CD14-positive monocyte (primary cell): ENCODE measurements at regions not wholly inside any gene's neighbourhood (a gene's known extent, or its start where the extent isn't known, plus 50 kb on each side); places are given as distances from the start of the nearest gene placed in this dataset.

Experiments
- DNase-seq, 3 donors: peaks; one replicate each; pipeline ENCODE4 v3.0.0-alpha.2; 2011 to 2022
- H2AFZ ChIP-seq: 2 replicates; pipeline ENCODE4 v1.6.0; 2012; ENCODE audit warnings: mild to moderate bottlenecking, low read depth, low read length, inconsistent platforms; ENCODE audit not compliant: insufficient read depth, poor library complexity, severe bottlenecking
- H3K27ac ChIP-seq, 2 donors: 1 replicate in 1 of 2; 2 replicates in 1 of 2; pipeline ENCODE4 v1.5.1; 2012 to 2013; ENCODE audit warnings: low read length in 2 of 2, control low read depth in 1 of 2, inconsistent platforms in 1 of 2, low read depth in 1 of 2, mild to moderate bottlenecking in 1 of 2
- H3K27me3 ChIP-seq, 2 donors: one replicate each; pipeline versions ENCODE4 v1.6.0 to v1.6.1; 2011 to 2013; ENCODE audit warnings: low read length in 2 of 2; ENCODE audit not compliant: control insufficient read depth in 2 of 2, insufficient read depth in 2 of 2
- H3K36me3 ChIP-seq, 2 donors: replicated peaks in 1 of 2; 1 replicate in 1 of 2; 2 replicates in 1 of 2; pipeline versions ENCODE4 v1.5.1 to v1.6.1; 2012 to 2013; ENCODE audit warnings: low read length in 2 of 2, control low read depth in 1 of 2, inconsistent platforms in 1 of 2, mild to moderate bottlenecking in 1 of 2; ENCODE audit not compliant: insufficient read depth in 2 of 2, control insufficient read depth in 1 of 2
- H3K4me1 ChIP-seq, 2 donors: 1 replicate in 1 of 2; 2 replicates in 1 of 2; pipeline versions ENCODE4 v1.5.1 to v1.6.1; 2012 to 2013; ENCODE audit warnings: low read length in 2 of 2, control low read depth in 1 of 2, inconsistent platforms in 1 of 2, mild to moderate bottlenecking in 1 of 2, moderate library complexity in 1 of 2; ENCODE audit not compliant: insufficient read depth in 2 of 2, control insufficient read depth in 1 of 2
- H3K4me2 ChIP-seq: replicated peaks from 2 replicates; pipeline ENCODE3; 2012; ENCODE audit warnings: low read length, moderate library complexity, mild to moderate bottlenecking; ENCODE audit not compliant: poor library complexity, severe bottlenecking; ENCODE audit errors: extremely low read depth
- H3K4me3 ChIP-seq, 3 experiments: fragments of 200-600 bp in 1 of 3; sonication (generic) in 1 of 3; replicated peaks in 1 of 3; 1 replicate in 2 of 3; 2 replicates in 1 of 3; pipeline ENCODE4 v1.5.1; 2011 to 2013; ENCODE audit warnings: low read length in 3 of 3, mild to moderate bottlenecking in 3 of 3, control low read depth in 2 of 3, low read depth in 2 of 3, inconsistent platforms in 1 of 3, moderate library complexity in 1 of 3
- H3K79me2 ChIP-seq: 2 replicates; pipeline ENCODE4 v1.6.0; 2012; ENCODE audit warnings: mild to moderate bottlenecking, control low read depth, inconsistent platforms, low read length, moderate library complexity; ENCODE audit not compliant: insufficient read depth
- H3K9ac ChIP-seq: 2 replicates; pipeline ENCODE4 v1.6.0; 2017; ENCODE audit warnings: low read length, mild to moderate bottlenecking; ENCODE audit not compliant: insufficient read depth, poor library complexity, severe bottlenecking
- H3K9me3 ChIP-seq, 2 donors: replicated peaks in 1 of 2; 1 replicate in 1 of 2; 2 replicates in 1 of 2; pipeline versions ENCODE4 v1.5.1 to v1.6.1; 2012 to 2013; ENCODE audit warnings: low read length in 2 of 2, control low read depth in 1 of 2; ENCODE audit not compliant: control insufficient read depth in 1 of 2, insufficient read depth in 1 of 2
- H4K20me1 ChIP-seq: 2 replicates; pipeline ENCODE4 v1.6.0; 2012; ENCODE audit warnings: mild to moderate bottlenecking, low read length, control low read depth, moderate library complexity; ENCODE audit not compliant: insufficient read depth
- H3K27ac Mint-ChIP-seq, 7 donors: one replicate each; pipeline ENCODE4 v1.8.0; 2020; ENCODE audit warnings: mild to moderate bottlenecking in 7 of 7, mixed read lengths in 7 of 7, moderate library complexity in 6 of 7, inconsistent platforms in 2 of 7
- H3K27me3 Mint-ChIP-seq, 3 donors: one replicate each; pipeline ENCODE4 v1.8.0; 2021 to 2022; ENCODE audit warnings: low read depth in 3 of 3, mild to moderate bottlenecking in 3 of 3, mixed read lengths in 3 of 3, moderate library complexity in 3 of 3, inconsistent platforms in 1 of 3
- H3K36me3 Mint-ChIP-seq, 2 donors: one replicate each; pipeline ENCODE4 v1.8.0; 2020; ENCODE audit warnings: mixed read lengths in 2 of 2, inconsistent platforms in 1 of 2, mild to moderate bottlenecking in 1 of 2
- H3K4me1 Mint-ChIP-seq: one replicate; pipeline ENCODE4 v1.8.0; 2020; ENCODE audit warnings: mild to moderate bottlenecking, mixed read lengths
- H3K4me3 Mint-ChIP-seq, 2 donors: one replicate each; pipeline ENCODE4 v1.8.0; 2020; ENCODE audit warnings: mild to moderate bottlenecking in 2 of 2, mixed read lengths in 2 of 2, moderate library complexity in 1 of 2
- H3K9me3 Mint-ChIP-seq, 7 donors: one replicate each; pipeline ENCODE4 v1.8.0; 2020 to 2022; ENCODE audit warnings: mixed read lengths in 7 of 7, mild to moderate bottlenecking in 6 of 7, moderate library complexity in 6 of 7, inconsistent platforms in 2 of 7
- WGBS: methylation state at CpG from one replicate; pipeline ENCODE4 v1.1.5; 2013; ENCODE audit warnings: missing lambda C conversion rate; ENCODE audit not compliant: insufficient coverage; 5-methylcytosine and 5-hydroxymethylcytosine counted together
- intact Hi-C, 2 donors: fragments of 100-400 bp; cut with micrococcal nuclease; formaldehyde crosslinking; loops; one replicate each; pipeline versions ENCODE4 v1.15.0 to v1.15.1; 2023
- TF ChIP-seq, protein P1 (sequence below): fragments of 200-600 bp; IDR thresholded peaks from one replicate; pipeline ENCODE4 v1.8.0; 2022; ENCODE audit warnings: antibody characterized with exemption, mild to moderate bottlenecking

DNA sequence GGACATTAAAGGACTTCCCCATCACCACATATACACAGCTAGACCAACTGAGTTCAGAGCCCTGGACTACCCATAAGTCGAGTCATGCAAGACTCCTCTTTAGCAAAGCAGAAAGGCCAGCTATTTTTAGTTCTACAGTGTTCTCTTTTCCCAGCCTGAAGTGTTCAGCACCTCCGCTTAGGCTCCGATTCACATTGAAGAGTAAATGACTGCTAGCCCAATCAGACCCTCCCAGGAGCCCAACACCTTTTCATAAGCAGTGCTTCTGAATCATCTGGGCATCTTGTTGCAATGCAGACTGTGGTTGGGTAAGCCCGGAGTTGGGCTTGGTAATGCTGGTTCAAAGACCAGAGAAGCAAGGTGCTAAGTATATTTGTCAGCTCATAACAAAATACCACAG lies 73.6 kb upstream of the KCNK12 start:
- H3K27me3 Mint-ChIP-seq, result peaks cover 0 to 5% (median 0%) of the 10 kb centered on the region in 3 donors
- no peak overlapping the region for H3K9ac ChIP-seq
- WGBS, result 94% methylated on average over 3 of the region's 4 CpGs
- H3K4me3 ChIP-seq, result no peak overlapping the region
- H3K79me2 ChIP-seq, result no peaks in the 10 kb centered on the region
- no peaks in the 10 kb centered on the region for H3K4me1 ChIP-seq
- no peak overlapping the region for H3K27ac Mint-ChIP-seq
- no peak overlapping the region for H2AFZ ChIP-seq
- H3K9me3 ChIP-seq, result no peaks in the 10 kb centered on the region
- DNase-seq, result no peak
- intact Hi-C loops, result no loop called here
- H3K4me1 Mint-ChIP-seq, result no peaks in the 10 kb centered on the region
- no peak overlapping the region for H3K4me3 Mint-ChIP-seq
- TF ChIP-seq, protein P1, sequence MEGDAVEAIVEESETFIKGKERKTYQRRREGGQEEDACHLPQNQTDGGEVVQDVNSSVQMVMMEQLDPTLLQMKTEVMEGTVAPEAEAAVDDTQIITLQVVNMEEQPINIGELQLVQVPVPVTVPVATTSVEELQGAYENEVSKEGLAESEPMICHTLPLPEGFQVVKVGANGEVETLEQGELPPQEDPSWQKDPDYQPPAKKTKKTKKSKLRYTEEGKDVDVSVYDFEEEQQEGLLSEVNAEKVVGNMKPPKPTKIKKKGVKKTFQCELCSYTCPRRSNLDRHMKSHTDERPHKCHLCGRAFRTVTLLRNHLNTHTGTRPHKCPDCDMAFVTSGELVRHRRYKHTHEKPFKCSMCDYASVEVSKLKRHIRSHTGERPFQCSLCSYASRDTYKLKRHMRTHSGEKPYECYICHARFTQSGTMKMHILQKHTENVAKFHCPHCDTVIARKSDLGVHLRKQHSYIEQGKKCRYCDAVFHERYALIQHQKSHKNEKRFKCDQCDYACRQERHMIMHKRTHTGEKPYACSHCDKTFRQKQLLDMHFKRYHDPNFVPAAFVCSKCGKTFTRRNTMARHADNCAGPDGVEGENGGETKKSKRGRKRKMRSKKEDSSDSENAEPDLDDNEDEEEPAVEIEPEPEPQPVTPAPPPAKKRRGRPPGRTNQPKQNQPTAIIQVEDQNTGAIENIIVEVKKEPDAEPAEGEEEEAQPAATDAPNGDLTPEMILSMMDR, result no peak
- no peaks in the 10 kb centered on the region for H3K36me3 ChIP-seq
- H3K36me3 Mint-ChIP-seq, result no peaks in the 10 kb centered on the region
- no peak overlapping the region for H3K4me2 ChIP-seq
- H3K27ac ChIP-seq, result no peak overlapping the region
- H4K20me1 ChIP-seq, result no peaks in the 10 kb centered on the region
- peaks cover 0 to 7% (median 2%) of the 10 kb centered on the region in 7 donors for H3K9me3 Mint-ChIP-seq
- H3K27me3 ChIP-seq, result no peaks in the 10 kb centered on the region

GRCh38 chr2:47641366-47641765 lies 70.6 kb upstream of the KCNK12 start:
- Histone ChIP-seq H3K79me2 (no peaks in the 10 kb centered on the region), H3K27ac (no peak overlapping the region), H3K4me1 (no peaks in the 10 kb centered on the region), H3K4me3 (no peak overlapping the region), H2AFZ (no peak overlapping the region), H3K9ac (no peak overlapping the region), H4K20me1 (no peaks in the 10 kb centered on the region), H3K4me2 (no peak overlapping the region), H3K27me3 (no peaks in the 10 kb centered on the region), H3K9me3 (no peaks in the 10 kb centered on the region), H3K36me3 (no peaks in the 10 kb centered on the region)
- Mint-ChIP-seq H3K27me3 (peaks cover 0 to 6% (median 2%) of the 10 kb centered on the region in 3 donors), H3K27ac (no peak overlapping the region), H3K36me3 (no peaks in the 10 kb centered on the region), H3K4me1 (no peaks in the 10 kb centered on the region), H3K4me3 (no peak overlapping the region), H3K9me3 (peaks cover 0 to 3% (median 0%) of the 10 kb centered on the region in 7 donors)
- WGBS, result no CpG with 5 or more reads among the region's 2 CpGs
- intact Hi-C loops, result no loop called here
- TF ChIP-seq, protein P1, result no peak
- DNase-seq, result no peak
